GM12878 (cell line): ENCODE measurements at regions not wholly inside any gene's neighbourhood (a gene's known extent, or its start where the extent isn't known, plus 50 kb on each side); places are given as distances from the start of the nearest gene placed in this dataset.

Experiments
- ATAC-seq: fragments of 200-7000 bp; cut with Tn5 transposase; 3 replicates; pipeline ENCODE4 v1.9.1; 2020; ENCODE audit warnings: mild to moderate bottlenecking, moderate library complexity
- BruUV-seq: library from RNA; stranded (reverse); fragments of 400-500 nt; replicated peaks from 2 replicates; lab custom pipeline; 2021; lab: Mats Ljungman, UMichigan
- CTCF ChIA-PET: fragments of 300-600 bp; sonication (Branson Sonifier 250); formaldehyde crosslinking; extraction: SDS; loops from one replicate; lab custom pipeline; 2021; ENCODE audit warnings: inconsistent platforms; lab: Yijun Ruan, JAX
- POLR2A ChIA-PET: fragments of 350-600 bp; formaldehyde crosslinking; extraction: SDS; loops from one replicate; lab custom pipeline; 2021; ENCODE audit warnings: inconsistent platforms; lab: Charles Lee
- RAD21 ChIA-PET: fragments of 300-600 bp; sonication (Branson Sonifier 250); formaldehyde crosslinking; loops from one replicate; lab custom pipeline; 2023; ENCODE audit warnings: antibody characterized with exemption; ENCODE audit not compliant: unreplicated experiment; lab: Charles Lee
- SMC1A ChIA-PET: fragments of 300-600 bp; sonication (Branson Sonifier 250); formaldehyde crosslinking; loops from one replicate; lab custom pipeline; 2023; ENCODE audit not compliant: unreplicated experiment, uncharacterized antibody; lab: Charles Lee
- DNase-seq: peaks from one replicate; pipeline ENCODE4 v3.0.0-alpha.2; 2011; ENCODE audit warnings: low read depth, low spot score
- FAIRE-seq: peaks from 3 replicates; lab custom pipeline; 2011; peaks lifted over from hg19 to GRCh38; lab: Jason Lieb, UNC
- H2AFZ ChIP-seq: 2 replicates; pipeline ENCODE4 v1.6.0; 2011; ENCODE audit warnings: low read depth, low read length, control low read depth; ENCODE audit not compliant: control insufficient read depth
- H3K27ac ChIP-seq: 2 replicates; pipeline ENCODE4 v1.5.1; 2011; ENCODE audit warnings: control low read depth; ENCODE audit not compliant: control insufficient read depth, insufficient read depth
- H3K27me3 ChIP-seq, 2 experiments: replicated peaks in 1 of 2; 2 replicates each; pipeline versions ENCODE4 v1.6.0 to v1.6.1; 2011; ENCODE audit warnings: low read length in 1 of 2; ENCODE audit not compliant: control insufficient read depth in 2 of 2, insufficient read depth in 2 of 2
- H3K36me3 ChIP-seq, 2 experiments: 2 replicates each; pipeline ENCODE4 v1.5.1; 2011; ENCODE audit warnings: low read length in 1 of 2; ENCODE audit not compliant: control insufficient read depth in 2 of 2, insufficient read depth in 2 of 2
- H3K4me1 ChIP-seq: 2 replicates; pipeline ENCODE4 v1.6.1; 2011; ENCODE audit warnings: mild to moderate bottlenecking, low read length, moderate library complexity, mixed read lengths; ENCODE audit not compliant: control insufficient read depth, insufficient read depth
- H3K4me2 ChIP-seq: 2 replicates; pipeline ENCODE4 v1.6.0; 2011; ENCODE audit warnings: control low read depth; ENCODE audit not compliant: control insufficient read depth, insufficient read depth
- H3K4me3 ChIP-seq: fragments of 200-600 bp; sonication (generic); 2 replicates; pipeline ENCODE4 v1.5.1; 2016
- H3K79me2 ChIP-seq: 2 replicates; pipeline ENCODE4 v1.6.0; 2011; ENCODE audit warnings: low read length; ENCODE audit not compliant: control insufficient read depth, insufficient read depth
- H3K9ac ChIP-seq: 2 replicates; pipeline ENCODE4 v1.8.0; 2011; ENCODE audit warnings: low read length, control low read depth, mixed read lengths; ENCODE audit not compliant: control insufficient read depth, insufficient read depth
- H3K9me3 ChIP-seq: replicated peaks from 3 replicates; pipeline ENCODE4 v1.5.1; 2011; ENCODE audit warnings: mild to moderate bottlenecking, low read length; ENCODE audit not compliant: control insufficient read depth, insufficient read depth
- H4K20me1 ChIP-seq: 2 replicates; pipeline ENCODE4 v1.6.0; 2011; ENCODE audit not compliant: control insufficient read depth, insufficient read depth
- ATF7 ChIP-seq: fragments of 450-650 bp; IDR thresholded peaks from 2 replicates; pipeline ENCODE4 v1.6.1; 2016; ENCODE audit warnings: low read depth, mild to moderate bottlenecking
- BCL11A ChIP-seq: IDR thresholded peaks from 2 replicates; pipeline ENCODE4 v1.6.1; 2011; ENCODE audit warnings: low read depth, low read length
- CEBPZ ChIP-seq: fragments of 150-350 bp; IDR thresholded peaks from 2 replicates; pipeline ENCODE4 v1.6.1; 2016; ENCODE audit warnings: low read depth, low read length
- CREB1 ChIP-seq: IDR thresholded peaks from 2 replicates; pipeline ENCODE4 v1.6.1; 2012; ENCODE audit warnings: low read depth, mild to moderate bottlenecking, inconsistent platforms
- IRF4 ChIP-seq: IDR thresholded peaks from 2 replicates; pipeline ENCODE4 v1.6.1; 2011; ENCODE audit warnings: low read depth, low read length
- MEF2B ChIP-seq: fragments of 450-650 bp; IDR thresholded peaks from 2 replicates; pipeline ENCODE4 v1.6.1; 2018; ENCODE audit warnings: mild to moderate bottlenecking, moderate library complexity; ENCODE audit not compliant: partially characterized antibody, poor library complexity, severe bottlenecking
- NFIC ChIP-seq: IDR thresholded peaks from 2 replicates; pipeline ENCODE4 v1.6.1; 2012; ENCODE audit warnings: low read depth, mild to moderate bottlenecking, inconsistent platforms, low read length, moderate library complexity
- RCOR1 ChIP-seq: conservative IDR thresholded peaks from 2 replicates; pipeline ENCODE4 v1.6.1; 2012; ENCODE audit warnings: low read depth, low read length, improper control_type of control experiment
- RELA ChIP-seq: fragments of 450-650 bp; IDR thresholded peaks from 2 replicates; pipeline ENCODE4 v1.8.0; 2014; ENCODE audit warnings: borderline replicate concordance; ENCODE audit not compliant: partially characterized antibody
- SMAD1 ChIP-seq: fragments of 450-650 bp; IDR thresholded peaks from 2 replicates; pipeline ENCODE4 v1.6.1; 2018; ENCODE audit warnings: mild to moderate bottlenecking, low read depth; ENCODE audit not compliant: partially characterized antibody
- TCF3 ChIP-seq: IDR thresholded peaks from 2 replicates; pipeline ENCODE4 v1.6.1; 2012; ENCODE audit warnings: low read depth, mild to moderate bottlenecking, low read length, borderline replicate concordance; ENCODE audit not compliant: insufficient read depth
- YBX1 ChIP-seq: fragments of 450-650 bp; IDR thresholded peaks from 2 replicates; pipeline ENCODE4 v1.6.1; 2016; ENCODE audit warnings: antibody characterized with exemption
- WGBS: methylation state at CpG from one replicate; pipeline ENCODE4 v1.1.6; 2016; ENCODE audit warnings: low lambda C conversion rate; ENCODE audit not compliant: insufficient replicate concordance, insufficient coverage; ENCODE audit errors: missing lambda C conversion rate; 5-methylcytosine and 5-hydroxymethylcytosine counted together
- in situ Hi-C: fragments of 300-500 bp; cut with MboI; formaldehyde crosslinking; loops from 9 replicates; pipeline ENCODE4 v1.14.3; 2018; ENCODE audit warnings: mixed read lengths
- intact Hi-C: fragments of 100-400 bp; cut with micrococcal nuclease; formaldehyde crosslinking; loops from one replicate; pipeline ENCODE4 v1.14.2; 2022; ENCODE audit not compliant: unreplicated experiment

GRCh38 chr1:78240755-78241154, 195.0 kb downstream of the GIPC2 start:
- SMC1A ChIA-PET = no interaction called here
- RAD21 ChIA-PET = no interaction called here
- in situ Hi-C loops = no loop called here
- FAIRE-seq = no peak
- H3K27me3 ChIP-seq = no peaks in the 10 kb centered on the region
- H3K36me3 ChIP-seq = no peaks in the 10 kb centered on the region
- no peak overlapping the region for H3K9ac ChIP-seq
- no peaks in the 10 kb centered on the region for H3K79me2 ChIP-seq
- TF ChIP-seq TCF3 = no peak
- no peak for TF ChIP-seq ATF7
- no peak for TF ChIP-seq MEF2B
- no peak for TF ChIP-seq RELA
- no peak for TF ChIP-seq IRF4
- no peak for TF ChIP-seq SMAD1
- no peak for TF ChIP-seq BCL11A
- no peak for TF ChIP-seq YBX1
- TF ChIP-seq CREB1 = no peak
- no peak for TF ChIP-seq RCOR1
- no peak for TF ChIP-seq CEBPZ
- no peak for TF ChIP-seq NFIC
- no peak overlapping the region for H3K27ac ChIP-seq
- H3K4me2 ChIP-seq = no peak overlapping the region
- H3K9me3 ChIP-seq = no peaks in the 10 kb centered on the region
- WGBS = 19% methylated on average over 3 of the region's 3 CpGs
- H4K20me1 ChIP-seq = no peaks in the 10 kb centered on the region
- no peak overlapping the region for H3K4me3 ChIP-seq
- BruUV-seq = no TSS peak
- POLR2A ChIA-PET = no interaction called here
- intact Hi-C loops = no loop called here
- CTCF ChIA-PET = no interaction called here
- no peak for ATAC-seq
- no peak for DNase-seq
- no peaks in the 10 kb centered on the region for H3K4me1 ChIP-seq
- no peak overlapping the region for H2AFZ ChIP-seq
